B cell (primary cell): ENCODE measurements at regions not wholly inside any gene's neighbourhood (a gene's known extent, or its start where the extent isn't known, plus 50 kb on each side); places are given as distances from the start of the nearest gene placed in this dataset.

Source experiments
- ATAC-seq: fragments of 200-7000 bp; cut with Tn5 transposase; one replicate; pipeline ENCODE4 v1.10.0; 2021; ENCODE audit warnings: low read depth, mild to moderate bottlenecking, moderate number of reproducible peaks, moderate library complexity
- CTCF ChIA-PET: fragments of 350-600 bp; sonication (Branson Sonifier 250); formaldehyde crosslinking; loops from one replicate; lab custom pipeline; 2021; ENCODE audit warnings: antibody characterized with exemption, inconsistent platforms; lab: Charles Lee
- POLR2A ChIA-PET: fragments of 350-600 bp; sonication (Branson Sonifier 250); formaldehyde crosslinking; loops from one replicate; lab custom pipeline; 2021; ENCODE audit warnings: antibody characterized with exemption; lab: Charles Lee
- DNase-seq: peaks from one replicate; pipeline ENCODE4 v3.0.0; 2013
- H2AFZ ChIP-seq: 2 replicates; pipeline ENCODE4 v1.6.1; 2012; ENCODE audit warnings: mild to moderate bottlenecking, low read depth, low read length; ENCODE audit not compliant: insufficient read depth, poor library complexity, severe bottlenecking
- H3K27ac ChIP-seq, 2 donors: 1 replicate in 1 of 2; 2 replicates in 1 of 2; pipeline ENCODE4 v1.5.1; 2012 to 2013; ENCODE audit warnings: low read length in 2 of 2, mild to moderate bottlenecking in 2 of 2, moderate library complexity in 1 of 2
- H3K27me3 ChIP-seq, 4 experiments: fragments of 200-600 bp in 1 of 4; sonication (generic) in 1 of 4; replicated peaks in 1 of 4; 1 replicate in 2 of 4; 2 replicates in 2 of 4; pipeline versions ENCODE4 v1.6.1 to v1.7.0; 2013 to 2016; ENCODE audit warnings: low read length in 3 of 4, mild to moderate bottlenecking in 2 of 4, mixed read lengths in 1 of 4, moderate library complexity in 1 of 4; ENCODE audit not compliant: insufficient read depth in 4 of 4, control insufficient read depth in 3 of 4; ENCODE audit errors: control extremely low read depth in 1 of 4
- H3K36me3 ChIP-seq, 2 experiments: replicated peaks in 1 of 2; 1 replicate in 1 of 2; 2 replicates in 1 of 2; pipeline versions ENCODE4 v1.6.1 to v1.7.1; 2013; ENCODE audit warnings: low read length in 1 of 2; ENCODE audit not compliant: insufficient read depth in 2 of 2, control insufficient read depth in 1 of 2; ENCODE audit errors: control extremely low read depth in 1 of 2, extremely low read depth in 1 of 2
- H3K4me1 ChIP-seq, 2 donors: fragments of 200-600 bp in 1 of 2; sonication (generic) in 1 of 2; 1 replicate in 1 of 2; 2 replicates in 1 of 2; pipeline versions ENCODE4 v1.5.1 to v1.6.1; 2013 to 2017; ENCODE audit warnings: low read length in 2 of 2; ENCODE audit not compliant: control insufficient read depth in 2 of 2, insufficient read depth in 2 of 2
- H3K4me2 ChIP-seq: replicated peaks from 2 replicates; pipeline ENCODE3; 2012; ENCODE audit warnings: mild to moderate bottlenecking, low read depth, low read length; ENCODE audit not compliant: poor library complexity, severe bottlenecking
- H3K4me3 ChIP-seq, 5 experiments: fragments of 200-600 bp in 1 of 5; sonication (generic) in 1 of 5; 1 replicate in 3 of 5; 2 replicates in 2 of 5; pipeline versions ENCODE4 v1.5.1 to v1.7.0; 2011 to 2016; ENCODE audit warnings: low read length in 4 of 5, mild to moderate bottlenecking in 4 of 5, low read depth in 2 of 5, control low read depth in 1 of 5, moderate library complexity in 1 of 5; ENCODE audit not compliant: insufficient read depth in 1 of 5; ENCODE audit errors: control extremely low read depth in 1 of 5, extremely low read depth in 1 of 5
- H3K79me2 ChIP-seq: fragments of 200-600 bp; sonication (generic); one replicate; pipeline ENCODE4 v1.6.0; 2016; ENCODE audit warnings: low read length; ENCODE audit not compliant: control insufficient read depth, insufficient read depth
- H3K9ac ChIP-seq: fragments of 200-600 bp; sonication (generic); 2 replicates; pipeline ENCODE4 v1.6.1; 2017; ENCODE audit warnings: mild to moderate bottlenecking, low read length, moderate library complexity
- H3K9me3 ChIP-seq, 3 donors: one replicate each; pipeline versions ENCODE4 v1.6.1 to v1.7.1; 2013; ENCODE audit warnings: low read length in 2 of 3; ENCODE audit not compliant: control insufficient read depth in 2 of 3, insufficient read depth in 1 of 3; ENCODE audit errors: control extremely low read depth in 1 of 3
- H4K20me1 ChIP-seq: 2 replicates; pipeline ENCODE4 v1.6.0; 2012; ENCODE audit warnings: mild to moderate bottlenecking, low read length; ENCODE audit not compliant: insufficient read depth, control insufficient read depth, poor library complexity, severe bottlenecking
- H3K27ac Mint-ChIP-seq: one replicate; pipeline ENCODE4 v1.8.0; 2021; ENCODE audit warnings: mixed read lengths
- H3K27me3 Mint-ChIP-seq: one replicate; pipeline ENCODE4 v1.8.0; 2021; ENCODE audit warnings: mixed read lengths
- H3K4me1 Mint-ChIP-seq: one replicate; pipeline ENCODE4 v1.8.0; 2021; ENCODE audit warnings: mixed read lengths
- H3K4me3 Mint-ChIP-seq: one replicate; pipeline ENCODE4 v1.8.0; 2021; ENCODE audit warnings: mixed read lengths
- H3K9me3 Mint-ChIP-seq: one replicate; pipeline ENCODE4 v1.8.0; 2022; ENCODE audit warnings: mixed read lengths; ENCODE audit not compliant: insufficient read depth
- CTCF ChIP-seq: fragments of 200-600 bp; IDR thresholded peaks from one replicate; pipeline ENCODE4 v1.8.0; 2022; ENCODE audit warnings: antibody characterized with exemption, mild to moderate bottlenecking
- EZH2 ChIP-seq: IDR thresholded peaks from 2 replicates; pipeline ENCODE4 v1.6.1; 2012; ENCODE audit warnings: borderline replicate concordance, low read depth, mild to moderate bottlenecking, moderate library complexity, low read length; ENCODE audit not compliant: insufficient read depth, poor library complexity, severe bottlenecking
- WGBS: methylation state at CpG from one replicate; pipeline ENCODE4 v1.1.5; 2013; ENCODE audit warnings: missing lambda C conversion rate; ENCODE audit not compliant: insufficient coverage; 5-methylcytosine and 5-hydroxymethylcytosine counted together
- intact Hi-C: fragments of 100-400 bp; cut with micrococcal nuclease; formaldehyde crosslinking; loops from one replicate; pipeline ENCODE4 v1.10.0; 2022

- ATAC-seq: no peak
- no CpG with 5 or more reads among the region's 1 CpG for WGBS
- Histone ChIP-seq H3K4me3 (no peak overlapping the region), H3K4me1 (no peaks in the 10 kb centered on the region), H3K4me2 (no peak overlapping the region), H3K79me2 (no peaks in the 10 kb centered on the region), H3K27ac (no peak overlapping the region), H3K9me3 (no peaks in the 10 kb centered on the region), H3K36me3 (no peaks in the 10 kb centered on the region), H3K27me3 (no peaks in the 10 kb centered on the region), H3K9ac (no peak overlapping the region), H2AFZ (no peak overlapping the region), H4K20me1 (no peaks in the 10 kb centered on the region)
- Mint-ChIP-seq H3K27me3 (no peaks in the 10 kb centered on the region), H3K4me1 (no peaks in the 10 kb centered on the region), H3K4me3 (no peak overlapping the region), H3K27ac (no peak overlapping the region), H3K9me3 (no peaks in the 10 kb centered on the region)
- POLR2A ChIA-PET: no interaction called here
- no peak for DNase-seq
- CTCF ChIA-PET: interaction anchor here (1.7 to 2.1 kb wide), 2 partner anchors 10 to 292 kb away, joined by 4 to 6 read pairs; no protein-coding TSS in a partner anchor
- TF ChIP-seq CTCF: no peak
- TF ChIP-seq EZH2: no peak
- intact Hi-C loops: no loop called here
Observed at GRCh38 chr12:13654456-13654855, 326.9 kb downstream of the GRIN2B start.

- no peak overlapping the region for H3K4me3 ChIP-seq
- Mint-ChIP-seq H3K4me1 (no peaks in the 10 kb centered on the region), H3K4me3 (no peak overlapping the region), H3K9me3 (no peaks in the 10 kb centered on the region), H3K27me3 (no peaks in the 10 kb centered on the region), H3K27ac (no peak overlapping the region)
- 100% methylated on average over 1 of the region's 1 CpG for WGBS
- DNase-seq (no peak), ATAC-seq (no peak)
- peaks cover 0 to 2% (median 0%) of the 10 kb centered on the region in 4 experiments for H3K27me3 ChIP-seq
- TF ChIP-seq EZH2: no peak
- no peak for TF ChIP-seq CTCF
- no peak overlapping the region for H3K9ac ChIP-seq
- H3K4me1 ChIP-seq: no peaks in the 10 kb centered on the region
- no peak overlapping the region for H3K27ac ChIP-seq
- H4K20me1 ChIP-seq: no peaks in the 10 kb centered on the region
- intact Hi-C loops: no loop called here
- H2AFZ ChIP-seq: no peak overlapping the region
- POLR2A ChIA-PET: no interaction called here
- H3K9me3 ChIP-seq: no peaks in the 10 kb centered on the region
- no peak overlapping the region for H3K4me2 ChIP-seq
- H3K79me2 ChIP-seq: no peaks in the 10 kb centered on the region
- CTCF ChIA-PET: interaction anchor here (1.0 kb wide), 2 partner anchors 9 to 290 kb away, joined by 3 read pairs; no protein-coding TSS in a partner anchor
- H3K36me3 ChIP-seq: no peaks in the 10 kb centered on the region
Observed at GRCh38 chr12:13652105-13652504, 329.3 kb downstream of the GRIN2B start.
